GM12872 (cell line): ENCODE measurements at regions not wholly inside any gene's neighbourhood (a gene's known extent, or its start where the extent isn't known, plus 50 kb on each side); places are given as distances from the start of the nearest gene placed in this dataset.

Experiments
- CTCF ChIP-seq: IDR thresholded peaks from 3 replicates; pipeline ENCODE4 v1.5.1; 2011; ENCODE audit warnings: low read depth, mild to moderate bottlenecking, low read length, moderate library complexity; ENCODE audit not compliant: insufficient read depth

GRCh38 chrX:83588409-83588808, 80.3 kb downstream of the POU3F4 start:
- no peak for TF ChIP-seq CTCF

GRCh38 chrX:83593634-83594294, 85.7 kb downstream of the POU3F4 start:
- no peak for TF ChIP-seq CTCF

- TF ChIP-seq CTCF = no peak
These were observed 122.6 kb downstream of the POU3F4 start for GRCh38 chrX:83630662-83631061.

- TF ChIP-seq CTCF = peak; percentile 41; the same call in 2 of the 3 replicates
These were observed 150.6 kb downstream of the POU3F4 start for GRCh38 chrX:83658731-83659130.
